ENCODE measurements at regions not wholly inside any gene's neighbourhood (a gene's known extent, or its start where the extent isn't known, plus 50 kb on each side); places are given as distances from the start of the nearest gene placed in this dataset.

GRCh38 chr10:125348536-125348935 is 188.2 kb upstream of the CTBP2 start:
- peaks cover 29 to 30% of the 10 kb centered on the region in 2 donors for H3K27me3 Mint-ChIP-seq (ENCODE audit: low read depth in 2 of 2)
- H3K36me3 ChIP-seq (ENCODE audit: control insufficient read depth, insufficient read depth, low read length), result no peaks in the 10 kb centered on the region
- WGBS (ENCODE audit: insufficient coverage), result 71% methylated on average over 2 of the region's 2 CpGs
- H3K27me3 ChIP-seq (ENCODE audit: control insufficient read depth, insufficient read depth, low read length), result no peaks in the 10 kb centered on the region
- no peak overlapping the region for H3K27ac ChIP-seq (ENCODE audit: low read length)
- no peak for TF ChIP-seq CTCF (IDR thresholded peaks at IDR 0.05)
- H3K4me1 ChIP-seq (ENCODE audit: control insufficient read depth, insufficient read depth, low read length), result no peaks in the 10 kb centered on the region
- H3K4me1 Mint-ChIP-seq, result no peaks in the 10 kb centered on the region
- H3K27ac Mint-ChIP-seq, result no peak overlapping the region
- no peaks in the 10 kb centered on the region for H3K9me3 Mint-ChIP-seq
- no peak overlapping the region for H3K4me3 ChIP-seq (ENCODE audit: low read length)
- no peaks in the 10 kb centered on the region for H3K36me3 Mint-ChIP-seq
- no peak for DNase-seq
- intact Hi-C loops (cut with micrococcal nuclease), result no loop called here
- no peaks in the 10 kb centered on the region for H3K9me3 ChIP-seq (ENCODE audit: control insufficient read depth, insufficient read depth, low read length)
- H3K4me3 Mint-ChIP-seq, result no peak overlapping the region
- no peak for ATAC-seq

GRCh38 chr10:125344573-125345171 is 184.3 kb upstream of the CTBP2 start:
- DNase-seq (no peak), ATAC-seq (no peak)
- H3K4me3 ChIP-seq (ENCODE audit: low read length), result no peak overlapping the region
- no peaks in the 10 kb centered on the region for H3K36me3 ChIP-seq (ENCODE audit: control insufficient read depth, insufficient read depth, low read length)
- no peak for TF ChIP-seq CTCF (IDR thresholded peaks at IDR 0.05)
- H3K9me3 ChIP-seq (ENCODE audit: control insufficient read depth, insufficient read depth, low read length), result no peaks in the 10 kb centered on the region
- no peaks in the 10 kb centered on the region for H3K27me3 ChIP-seq (ENCODE audit: control insufficient read depth, insufficient read depth, low read length)
- Mint-ChIP-seq H3K9me3 (no peaks in the 10 kb centered on the region), H3K4me3 (no peak overlapping the region), H3K4me1 (no peaks in the 10 kb centered on the region), H3K36me3 (no peaks in the 10 kb centered on the region), H3K27me3 (ENCODE audit: low read depth in 2 of 2) (peaks cover 20 to 37% of the 10 kb centered on the region in 2 donors), H3K27ac (no peak overlapping the region)
- intact Hi-C loops (cut with micrococcal nuclease), result loop anchor here (5.0 kb wide), 1 partner anchor 352 kb away; no protein-coding TSS in a partner anchor
- 54% methylated on average over 19 of the region's 19 CpGs for WGBS (ENCODE audit: insufficient coverage)
- no peaks in the 10 kb centered on the region for H3K4me1 ChIP-seq (ENCODE audit: control insufficient read depth, insufficient read depth, low read length)
- H3K27ac ChIP-seq (ENCODE audit: low read length), result no peak overlapping the region

- no peaks in the 10 kb centered on the region for H3K36me3 ChIP-seq (ENCODE audit: control insufficient read depth, insufficient read depth, low read length)
- no peak for TF ChIP-seq CTCF (IDR thresholded peaks at IDR 0.05)
- WGBS (ENCODE audit: insufficient coverage), result no CpG with 5 or more reads among the region's 3 CpGs
- Mint-ChIP-seq H3K36me3 (no peaks in the 10 kb centered on the region), H3K27me3 (ENCODE audit: low read depth in 2 of 2) (peaks cover 20 to 44% of the 10 kb centered on the region in 2 donors), H3K9me3 (no peaks in the 10 kb centered on the region), H3K4me3 (no peak overlapping the region), H3K4me1 (no peaks in the 10 kb centered on the region), H3K27ac (no peak overlapping the region)
- no peak for DNase-seq
- H3K9me3 ChIP-seq (ENCODE audit: control insufficient read depth, insufficient read depth, low read length), result no peaks in the 10 kb centered on the region
- H3K27me3 ChIP-seq (ENCODE audit: control insufficient read depth, insufficient read depth, low read length), result no peaks in the 10 kb centered on the region
- no peak overlapping the region for H3K27ac ChIP-seq (ENCODE audit: low read length)
- H3K4me3 ChIP-seq (ENCODE audit: low read length), result no peak overlapping the region
- no peaks in the 10 kb centered on the region for H3K4me1 ChIP-seq (ENCODE audit: control insufficient read depth, insufficient read depth, low read length)
- intact Hi-C loops (cut with micrococcal nuclease), result loop anchor here (1.0 to 5.0 kb wide), 2 partner anchors 296 to 352 kb away; no protein-coding TSS in a partner anchor
- no peak for ATAC-seq
Measured at GRCh38 chr10:125343983-125344382, 183.6 kb upstream of the CTBP2 start.
